ENCODE measurements at regions not wholly inside any gene's neighbourhood (a gene's known extent, or its start where the extent isn't known, plus 50 kb on each side); places are given as distances from the start of the nearest gene placed in this dataset.

- no peak for DNase-seq (ENCODE audit: low read depth in 2 of 2)
These were observed 290.5 kb downstream of the KBTBD8 start for GRCh38 chr3:67288466-67289106.

GRCh38 chr3:67289626-67290025 lies 291.5 kb downstream of the KBTBD8 start:
- DNase-seq (ENCODE audit: low read depth in 2 of 2) = no peak

GRCh38 chr3:67290438-67290837 lies 292.3 kb downstream of the KBTBD8 start:
- DNase-seq (ENCODE audit: low read depth in 2 of 2) = no peak

GRCh38 chr3:67291287-67292252 lies 293.5 kb downstream of the KBTBD8 start:
- no peak for DNase-seq (ENCODE audit: low read depth in 2 of 2)

GRCh38 chr3:67292356-67293121 lies 294.4 kb downstream of the KBTBD8 start:
- DNase-seq (ENCODE audit: low read depth in 2 of 2) = no peak

- no peak for DNase-seq (ENCODE audit: low read depth in 2 of 2)
These were observed 296.2 kb downstream of the KBTBD8 start for GRCh38 chr3:67294341-67294740.

- no peak for DNase-seq (ENCODE audit: low read depth in 2 of 2)
These were observed 298.2 kb downstream of the KBTBD8 start for GRCh38 chr3:67296039-67296892.

GRCh38 chr3:67297715-67298475 lies 299.8 kb downstream of the KBTBD8 start:
- DNase-seq (ENCODE audit: low read depth in 2 of 2) = no peak

GRCh38 chr3:67301556-67301955 lies 303.4 kb downstream of the KBTBD8 start:
- DNase-seq (ENCODE audit: low read depth in 2 of 2) = no peak

- DNase-seq (ENCODE audit: low read depth in 2 of 2) = no peak
These were observed 304.4 kb downstream of the KBTBD8 start for GRCh38 chr3:67302489-67302888.

GRCh38 chr3:67305160-67305559 lies 307.1 kb downstream of the KBTBD8 start:
- no peak for DNase-seq (ENCODE audit: low read depth in 2 of 2)

- DNase-seq (ENCODE audit: low read depth in 2 of 2) = no peak
These were observed 307.8 kb downstream of the KBTBD8 start for GRCh38 chr3:67305922-67306321.

- DNase-seq (ENCODE audit: low read depth in 2 of 2) = no peak
These were observed 313.3 kb downstream of the KBTBD8 start for GRCh38 chr3:67311440-67311839.

GRCh38 chr3:67312155-67312554 lies 314.0 kb downstream of the KBTBD8 start:
- no peak for DNase-seq (ENCODE audit: low read depth in 2 of 2)

- no peak for DNase-seq (ENCODE audit: low read depth in 2 of 2)
These were observed 320.1 kb downstream of the KBTBD8 start for GRCh38 chr3:67318162-67318561.

GRCh38 chr3:67324554-67324953 lies 326.4 kb downstream of the KBTBD8 start:
- DNase-seq (ENCODE audit: low read depth in 2 of 2) = no peak

Data from activated CD8-positive, alpha-beta memory T cell treated with anti-CD3 and anti-CD28 coated beads for 4 hours (primary cell).